K562 (cell line): ENCODE measurements at regions not wholly inside any gene's neighbourhood (a gene's known extent, or its start where the extent isn't known, plus 50 kb on each side); places are given as distances from the start of the nearest gene placed in this dataset.

Experiments used
- C11orf30 ChIP-seq: fragments of 450-650 bp; IDR thresholded peaks from 2 replicates; pipeline ENCODE4 v1.6.1; 2016; ENCODE audit warnings: low read depth, mild to moderate bottlenecking
- DPF2 ChIP-seq: fragments of 450-650 bp; IDR thresholded peaks from 2 replicates; pipeline ENCODE4 v1.6.1; 2016
- GTF2B ChIP-seq: IDR thresholded peaks from 2 replicates; pipeline ENCODE4 v1.6.1; 2011; ENCODE audit not compliant: insufficient read length; ENCODE audit errors: extremely low read depth
- MEF2D ChIP-seq: conservative IDR thresholded peaks from 2 replicates; pipeline ENCODE4 v1.6.1; 2016; ENCODE audit warnings: low read depth, missing genetic modification characterization, missing compliant biosample characterization
- MNT ChIP-seq, 2 experiments: fragments of 450-650 bp; conservative IDR thresholded peaks; 2 replicates each; pipeline ENCODE4 v1.6.1; 2017; ENCODE audit warnings: mild to moderate bottlenecking in 2 of 2, moderate library complexity in 2 of 2
- NFE2 ChIP-seq: IDR thresholded peaks from 2 replicates; pipeline ENCODE4 v1.6.1; 2014; ENCODE audit warnings: antibody characterized with exemption, low read depth
- PCBP2 ChIP-seq: fragments of 200-400 bp; formaldehyde crosslinking; IDR thresholded peaks from 2 replicates; pipeline ENCODE4 v1.6.1; 2018; ENCODE audit warnings: low read length, low read depth, mild to moderate bottlenecking, moderate library complexity; ENCODE audit not compliant: poor library complexity, severe bottlenecking
- PHB ChIP-seq: fragments of 250-450 bp; sonication (Bioruptor Pico); IDR thresholded peaks from 2 replicates; pipeline ENCODE4 v1.5.0; 2021
- RBM39 ChIP-seq: fragments of 200-400 bp; formaldehyde crosslinking; optimal IDR thresholded peaks from 2 replicates; pipeline ENCODE3; 2018; ENCODE audit warnings: low read depth, low read length
- RNF2 ChIP-seq: sonication (generic); IDR thresholded peaks from 2 replicates; pipeline ENCODE4 v1.6.1; 2016
- SAFB ChIP-seq: fragments of 200-400 bp; formaldehyde crosslinking; IDR thresholded peaks from 2 replicates; pipeline ENCODE4 v1.6.1; 2017; ENCODE audit warnings: low read depth, low read length, borderline replicate concordance
- SMAD1 ChIP-seq: fragments of 150-350 bp; IDR thresholded peaks from 2 replicates; pipeline ENCODE4 v1.6.1; 2014; ENCODE audit warnings: low read length, low read depth; ENCODE audit not compliant: partially characterized antibody
- SMAD4 ChIP-seq: fragments of 250-450 bp; sonication (Bioruptor Pico); conservative IDR thresholded peaks from 2 replicates; pipeline ENCODE4 v1.8.0; 2021; ENCODE audit warnings: inconsistent platforms, mild to moderate bottlenecking, moderate library complexity
- SRSF9 ChIP-seq: fragments of 200-400 bp; formaldehyde crosslinking; IDR thresholded peaks from 2 replicates; pipeline ENCODE4 v1.6.1; 2017; ENCODE audit warnings: low read depth, low read length, borderline replicate concordance
- USF2 ChIP-seq: sonication (generic); formaldehyde crosslinking; IDR thresholded peaks from 2 replicates; pipeline ENCODE4 v1.5.0; 2020; ENCODE audit warnings: missing genetic modification reagents
- XRCC4 ChIP-seq: IDR thresholded peaks from one replicate; pipeline ENCODE4 v1.6.1; 2011; ENCODE audit not compliant: insufficient read depth, insufficient read length; ENCODE audit errors: extremely low read depth
- ZKSCAN8 ChIP-seq: fragments of 200-800 bp; sonication (Bioruptor generic); IDR thresholded peaks from 2 replicates; pipeline ENCODE4 v1.6.1; 2016; ENCODE audit warnings: missing genetic modification characterization, missing compliant biosample characterization
- ZNF232 ChIP-seq: sonication (generic); formaldehyde crosslinking; IDR thresholded peaks from 2 replicates; pipeline ENCODE4 v1.8.0; 2022; ENCODE audit warnings: mild to moderate bottlenecking, missing genetic modification reagents
- ZNF3 ChIP-seq: fragments of 250-450 bp; sonication (Bioruptor Pico); IDR thresholded peaks from 2 replicates; pipeline ENCODE4 v1.5.0; 2021; ENCODE audit warnings: mild to moderate bottlenecking, moderate library complexity
- ZNF449 ChIP-seq: fragments of 250-450 bp; sonication (Bioruptor Pico); IDR thresholded peaks from 2 replicates; pipeline ENCODE4 v1.8.0; 2022; ENCODE audit warnings: moderate library complexity, mild to moderate bottlenecking, inconsistent platforms
- ZNF586 ChIP-seq: fragments of 450-650 bp; formaldehyde crosslinking; conservative IDR thresholded peaks from 2 replicates; pipeline ENCODE4 v1.4.0; 2020; ENCODE audit warnings: mild to moderate bottlenecking, moderate library complexity
- ZNF766 ChIP-seq: fragments of 200-800 bp; sonication (Bioruptor generic); conservative IDR thresholded peaks from 2 replicates; pipeline ENCODE4 v1.6.1; 2016; ENCODE audit warnings: missing genetic modification characterization, missing compliant biosample characterization
- TF ChIP-seq, protein P1 (sequence below): fragments of 250-450 bp; sonication (Bioruptor Pico); IDR thresholded peaks from 2 replicates; pipeline ENCODE4 v1.8.0; 2021; ENCODE audit warnings: mild to moderate bottlenecking, moderate library complexity
- TF ChIP-seq, protein P2 (sequence below): fragments of 250-450 bp; sonication (Bioruptor Pico); IDR thresholded peaks from 2 replicates; pipeline ENCODE4 v1.5.0; 2020; ENCODE audit warnings: mild to moderate bottlenecking

DNA sequence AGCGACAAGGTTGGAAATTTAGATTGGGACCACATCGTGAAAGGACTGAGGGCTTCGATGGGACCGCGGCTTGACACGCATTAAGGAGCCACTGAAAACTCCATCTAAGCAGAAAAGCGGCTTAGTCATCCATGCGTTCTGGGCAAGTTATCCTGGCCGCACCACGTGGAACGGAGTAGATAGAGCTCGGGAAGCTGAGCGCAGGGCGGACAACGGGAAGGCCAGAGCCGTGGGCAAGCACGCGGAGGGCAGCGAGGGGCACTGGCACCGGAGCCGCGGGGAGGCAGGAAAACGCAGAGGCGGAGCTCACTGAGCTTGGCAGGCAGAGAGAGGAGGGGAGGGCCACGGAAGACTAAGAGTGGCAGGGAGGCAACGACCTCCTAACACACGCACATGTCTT, 61.3 kb upstream of the VGLL4 start (continued):
- TF ChIP-seq USF2 (peak; percentile 28; the same call in 1 of the 2 replicates), XRCC4 (no peak), ZNF232 (no peak), GTF2B (no peak), MNT (conservative IDR thresholded peaks at IDR 0.05) (peak in 1 of 2 experiments; percentile 58; a peak in 3 of 4 replicates), SAFB (no peak), SMAD1 (no peak), ZNF766 (no peak), SMAD4 (CRISPR knock-in tag) (no peak), DPF2 (no peak), MEF2D (tag) (no peak), ZNF3 (CRISPR knock-in tag) (no peak), ZNF449 (CRISPR knock-in tag) (no peak), NFE2 (peak; percentile 78), RBM39 (no peak), RNF2 (peak; percentile 64; the same call in 1 of the 2 replicates), C11orf30 (peak; percentile 76), ZNF586 (no peak), PCBP2 (no peak), SRSF9 (no peak), ZKSCAN8 (no peak), PHB (no peak)
- TF ChIP-seq, protein P1, sequence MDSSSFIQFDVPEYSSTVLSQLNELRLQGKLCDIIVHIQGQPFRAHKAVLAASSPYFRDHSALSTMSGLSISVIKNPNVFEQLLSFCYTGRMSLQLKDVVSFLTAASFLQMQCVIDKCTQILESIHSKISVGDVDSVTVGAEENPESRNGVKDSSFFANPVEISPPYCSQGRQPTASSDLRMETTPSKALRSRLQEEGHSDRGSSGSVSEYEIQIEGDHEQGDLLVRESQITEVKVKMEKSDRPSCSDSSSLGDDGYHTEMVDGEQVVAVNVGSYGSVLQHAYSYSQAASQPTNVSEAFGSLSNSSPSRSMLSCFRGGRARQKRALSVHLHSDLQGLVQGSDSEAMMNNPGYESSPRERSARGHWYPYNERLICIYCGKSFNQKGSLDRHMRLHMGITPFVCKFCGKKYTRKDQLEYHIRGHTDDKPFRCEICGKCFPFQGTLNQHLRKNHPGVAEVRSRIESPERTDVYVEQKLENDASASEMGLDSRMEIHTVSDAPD (CRISPR knock-in tag): no peak
- TF ChIP-seq, protein P2, sequence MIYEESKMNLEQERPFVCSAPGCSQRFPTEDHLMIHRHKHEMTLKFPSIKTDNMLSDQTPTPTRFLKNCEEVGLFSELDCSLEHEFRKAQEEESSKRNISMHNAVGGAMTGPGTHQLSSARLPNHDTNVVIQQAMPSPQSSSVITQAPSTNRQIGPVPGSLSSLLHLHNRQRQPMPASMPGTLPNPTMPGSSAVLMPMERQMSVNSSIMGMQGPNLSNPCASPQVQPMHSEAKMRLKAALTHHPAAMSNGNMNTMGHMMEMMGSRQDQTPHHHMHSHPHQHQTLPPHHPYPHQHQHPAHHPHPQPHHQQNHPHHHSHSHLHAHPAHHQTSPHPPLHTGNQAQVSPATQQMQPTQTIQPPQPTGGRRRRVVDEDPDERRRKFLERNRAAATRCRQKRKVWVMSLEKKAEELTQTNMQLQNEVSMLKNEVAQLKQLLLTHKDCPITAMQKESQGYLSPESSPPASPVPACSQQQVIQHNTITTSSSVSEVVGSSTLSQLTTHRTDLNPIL: no peak
